ENCODE measurements at regions not wholly inside any gene's neighbourhood (a gene's known extent, or its start where the extent isn't known, plus 50 kb on each side); places are given as distances from the start of the nearest gene placed in this dataset.
"Not testable (repeated sequence)": the region's sequence is repeated elsewhere in the genome, so short reads cannot be mapped to it uniquely, and the experiment has no call there.

- no peak for DNase-seq
These were observed 151.5 kb upstream of the PDE1C start for GRCh38 chr7:32221736-32222135.

DNA sequence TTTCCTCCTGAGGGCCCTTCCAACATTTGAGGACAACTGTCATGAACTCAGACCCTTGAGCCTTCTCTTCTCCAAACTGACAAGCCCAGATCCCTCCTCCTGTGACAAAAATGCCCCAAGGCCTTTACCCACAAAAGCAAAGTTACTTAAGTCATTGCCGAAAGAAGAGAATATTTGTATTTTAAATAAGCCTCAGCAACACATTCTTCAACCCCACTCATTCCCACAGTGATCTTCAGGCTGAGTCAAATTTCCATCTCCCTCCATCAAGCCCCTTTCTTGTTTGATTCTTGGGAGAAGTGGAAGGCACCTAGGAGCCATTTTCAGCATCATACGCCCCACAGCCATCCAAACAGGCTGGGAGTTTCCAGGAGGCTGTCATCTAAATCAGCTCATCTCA is 150.8 kb upstream of the PDE1C start:
- no peak for DNase-seq

GRCh38 chr7:32219831-32220230 is 149.6 kb upstream of the PDE1C start:
- DNase-seq = not testable (repeated sequence)

- no peak for DNase-seq
These were observed 149.2 kb upstream of the PDE1C start for GRCh38 chr7:32219416-32219815.

DNA sequence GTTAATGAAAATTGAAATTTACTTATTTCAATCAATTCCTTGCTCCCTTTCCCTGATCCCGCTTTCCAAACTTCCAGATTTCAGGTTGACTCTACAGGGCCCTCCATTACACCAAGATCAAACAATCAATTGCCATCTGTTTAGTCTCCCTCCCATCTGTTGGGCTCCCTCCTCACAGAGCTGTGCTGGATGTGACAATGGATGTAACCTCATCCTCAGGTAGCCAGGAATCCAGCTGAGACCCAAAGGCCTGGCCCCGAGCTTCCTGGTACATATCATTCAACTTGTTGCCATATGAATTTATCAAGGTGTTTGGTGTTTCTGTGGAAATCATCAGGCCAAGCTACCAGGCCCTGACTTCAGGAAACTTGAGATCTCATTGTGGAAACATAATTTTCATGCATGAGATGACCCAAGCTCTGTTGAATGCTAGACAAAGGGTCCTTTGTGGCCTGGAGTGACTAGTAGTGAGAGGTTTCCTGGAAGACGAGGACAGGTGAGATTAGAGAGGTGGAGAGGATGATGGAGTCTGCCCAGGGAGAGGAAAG is 148.6 kb upstream of the PDE1C start:
- no peak for DNase-seq

- no peak for DNase-seq
These were observed 147.9 kb upstream of the PDE1C start for GRCh38 chr7:32218154-32218467.

GRCh38 chr7:32217341-32218153 is 147.3 kb upstream of the PDE1C start:
- no peak for DNase-seq

DNA sequence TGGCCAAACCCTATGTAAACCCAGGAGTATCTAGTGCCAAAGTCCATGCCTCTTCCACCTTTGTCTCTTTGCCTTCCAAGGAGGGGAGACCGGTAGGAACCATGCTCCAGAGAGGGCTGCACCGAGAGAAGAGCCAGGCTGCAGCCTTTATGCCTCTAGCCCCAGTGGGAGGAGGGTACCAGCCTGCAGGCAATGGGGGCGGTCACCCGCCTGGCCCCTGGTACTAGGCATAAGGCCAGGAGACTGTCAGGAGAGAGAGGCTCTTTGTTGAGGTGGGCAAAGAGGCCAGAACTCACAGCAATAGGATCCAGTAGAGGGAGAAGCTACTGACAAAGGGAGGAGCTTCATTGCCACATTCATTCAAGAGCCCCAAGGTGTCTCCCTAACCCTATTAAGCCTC is 146.6 kb upstream of the PDE1C start:
- no peak for DNase-seq

- no peak for DNase-seq
These were observed 145.5 kb upstream of the PDE1C start for GRCh38 chr7:32215697-32216096.

DNA sequence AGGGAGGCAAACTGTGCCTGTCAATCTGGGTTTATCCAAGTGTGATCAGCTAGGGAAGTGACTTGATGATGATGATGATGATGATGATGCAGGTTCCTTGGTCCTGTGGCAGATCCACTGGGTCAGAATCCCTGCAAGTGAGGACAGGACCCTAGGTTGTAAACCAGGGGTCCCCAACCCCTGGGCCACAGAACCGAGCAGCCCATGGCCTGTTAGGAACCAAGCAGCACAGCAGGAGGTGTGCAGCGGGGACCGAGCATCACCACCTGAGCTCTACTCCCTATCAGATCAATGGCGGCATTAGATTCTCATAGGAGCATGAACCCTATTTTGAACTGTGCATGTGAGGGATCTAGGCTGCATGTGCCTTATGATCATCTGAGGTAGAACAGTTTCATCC is 144.7 kb upstream of the PDE1C start:
- no peak for DNase-seq

GRCh38 chr7:32212321-32212720 is 142.1 kb upstream of the PDE1C start:
- DNase-seq = no peak

GRCh38 chr7:32206987-32207386 is 136.8 kb upstream of the PDE1C start:
- DNase-seq = no peak

DNA sequence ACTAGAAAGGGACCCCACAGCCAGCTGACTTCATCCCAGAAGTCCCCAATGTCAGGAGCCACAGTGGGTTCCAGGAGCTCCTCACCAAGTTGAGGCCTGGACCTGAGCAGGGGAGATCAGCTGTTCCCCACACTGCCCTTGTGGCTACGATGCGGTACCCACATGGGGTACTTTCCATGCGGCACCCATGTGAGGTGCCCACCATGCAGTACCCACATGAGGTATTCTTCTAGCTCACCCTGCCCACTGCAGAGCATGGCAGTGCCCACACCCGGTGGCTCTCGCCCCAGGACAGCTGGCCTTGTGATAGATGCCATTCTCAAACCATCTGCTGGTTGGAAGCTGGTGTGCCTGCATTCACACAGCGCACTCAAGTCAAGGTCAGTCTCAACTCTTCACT is 136.3 kb upstream of the PDE1C start:
- no peak for DNase-seq

- not testable (repeated sequence) for DNase-seq
These were observed 135.2 kb upstream of the PDE1C start for GRCh38 chr7:32205298-32205824.

DNA sequence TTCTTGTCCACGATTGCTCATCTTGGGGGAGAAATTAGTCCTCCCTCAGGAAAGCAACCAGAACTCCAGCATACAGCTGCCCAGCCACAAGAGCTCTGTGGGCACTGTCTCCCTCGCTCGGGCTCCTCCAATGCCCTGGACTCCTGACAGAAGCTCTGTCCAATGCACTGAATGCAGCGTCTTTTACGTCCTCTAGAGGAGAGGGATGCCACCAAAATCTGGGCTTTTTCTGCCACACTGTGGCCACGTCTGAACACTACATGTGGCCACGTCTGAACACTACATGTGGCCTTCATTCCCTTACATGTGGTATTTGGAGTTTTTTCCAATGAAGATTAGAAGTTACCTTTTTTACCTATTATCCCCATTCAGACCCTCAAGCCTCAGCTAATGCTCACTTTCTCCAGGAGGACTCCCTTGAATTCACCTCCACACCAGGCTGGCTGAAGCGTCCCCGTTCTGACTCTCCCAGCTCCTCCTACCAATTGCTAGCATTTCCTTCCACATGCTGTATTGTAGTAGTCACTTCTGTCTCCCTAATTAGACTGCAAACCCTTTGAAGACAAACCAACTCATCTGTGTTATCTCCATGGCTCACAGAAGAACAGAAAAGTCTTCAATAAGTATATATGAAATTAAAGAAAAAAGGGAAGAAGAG is 134.3 kb upstream of the PDE1C start:
- no peak for DNase-seq

DNA sequence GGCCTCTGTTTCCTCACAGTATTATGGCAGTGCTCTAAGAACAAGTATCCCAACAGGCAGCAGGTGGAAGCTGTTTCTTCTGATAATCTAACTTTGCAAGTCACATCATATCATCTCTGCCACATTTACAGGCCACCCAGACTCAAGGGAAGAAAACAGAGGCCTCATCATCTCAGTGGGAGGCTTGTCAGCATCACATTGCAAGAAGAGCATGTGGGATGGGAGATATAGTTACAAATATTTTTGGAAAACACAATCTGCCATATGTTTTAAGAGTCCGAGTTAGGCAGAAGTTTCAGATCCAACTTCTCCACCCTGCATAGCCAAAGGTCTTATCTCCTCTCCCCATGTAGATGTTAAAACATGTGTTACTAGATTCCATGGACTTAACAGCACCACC is 130.4 kb upstream of the PDE1C start:
- no peak for DNase-seq

DNA sequence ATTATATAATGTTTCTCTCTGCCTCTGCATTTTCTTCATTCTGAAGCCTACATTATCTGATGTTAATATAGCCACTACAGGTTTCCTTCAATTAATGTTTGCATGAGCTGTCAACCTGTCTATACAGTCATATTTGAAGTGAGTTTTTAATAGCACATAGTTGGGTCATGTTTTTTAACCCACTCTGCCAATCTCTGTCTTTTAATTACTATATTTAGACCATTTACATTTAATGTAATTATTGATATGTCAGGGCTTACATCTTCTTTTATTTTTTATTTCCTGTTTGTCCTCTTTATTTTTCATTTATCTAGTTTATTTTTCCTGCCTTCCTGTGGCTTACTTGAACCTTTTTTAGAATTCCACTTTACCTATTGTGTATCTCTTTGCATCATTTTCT is 124.3 kb upstream of the PDE1C start:
- no peak for DNase-seq

DNA sequence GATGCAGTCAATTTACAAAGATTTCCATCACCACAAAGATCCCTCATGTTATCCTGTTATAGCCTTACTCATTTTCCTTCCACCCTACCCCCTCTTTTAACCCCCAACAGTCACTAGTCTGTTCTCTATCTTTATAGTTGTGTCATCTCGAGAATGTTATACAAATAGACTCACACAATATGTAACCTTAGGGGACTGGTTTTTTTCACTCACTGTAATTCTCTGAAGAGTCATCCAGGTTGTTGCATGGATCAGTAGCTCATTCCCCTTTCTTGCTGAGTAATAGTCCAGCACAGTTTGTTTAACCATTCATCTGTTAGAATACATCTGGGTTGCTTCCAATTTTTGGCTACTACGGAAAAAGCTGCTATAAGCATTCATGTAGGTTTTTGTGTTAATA is 121.1 kb upstream of the PDE1C start:
- DNase-seq = no peak

GRCh38 chr7:32179567-32179966 is 109.4 kb upstream of the PDE1C start:
- no peak for DNase-seq

DNA sequence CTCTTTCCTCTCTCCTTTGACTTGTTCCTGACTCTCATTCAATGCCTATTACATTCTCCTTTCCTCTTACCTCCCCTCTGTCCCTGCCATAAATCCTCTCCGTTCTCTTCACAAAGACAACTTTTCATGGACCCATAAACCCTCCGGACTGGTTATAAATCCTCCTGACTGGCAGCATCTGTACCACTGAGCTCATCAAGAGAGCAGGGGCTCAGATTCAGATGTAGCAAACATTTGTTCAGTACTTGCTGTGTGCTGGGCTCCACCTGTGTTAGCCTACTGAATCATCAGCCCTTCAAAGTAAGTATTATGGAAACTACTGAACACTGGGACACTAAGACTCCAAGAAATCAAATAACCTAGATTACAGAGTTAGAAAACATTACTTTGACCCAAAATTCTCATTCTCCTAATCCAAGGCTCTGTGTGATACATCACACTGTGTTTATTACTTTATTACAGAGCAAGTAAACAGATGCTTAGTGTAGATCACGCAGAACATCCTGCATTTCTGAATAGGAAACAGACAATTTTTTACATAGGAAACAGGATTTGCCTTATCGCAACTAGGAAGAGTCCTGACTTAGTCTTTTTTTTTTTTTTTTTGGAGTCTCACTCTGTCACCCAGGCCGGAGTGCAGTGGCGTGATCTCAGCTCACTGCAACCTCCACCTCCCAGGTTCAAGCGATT is 108.6 kb upstream of the PDE1C start:
- DNase-seq = no peak

GRCh38 chr7:32177232-32177631 is 107.0 kb upstream of the PDE1C start:
- no peak for DNase-seq

- DNase-seq = no peak
These were observed 104.9 kb upstream of the PDE1C start for GRCh38 chr7:32175099-32175498.

GRCh38 chr7:32171248-32171647 is 101.0 kb upstream of the PDE1C start:
- DNase-seq = no peak

DNA sequence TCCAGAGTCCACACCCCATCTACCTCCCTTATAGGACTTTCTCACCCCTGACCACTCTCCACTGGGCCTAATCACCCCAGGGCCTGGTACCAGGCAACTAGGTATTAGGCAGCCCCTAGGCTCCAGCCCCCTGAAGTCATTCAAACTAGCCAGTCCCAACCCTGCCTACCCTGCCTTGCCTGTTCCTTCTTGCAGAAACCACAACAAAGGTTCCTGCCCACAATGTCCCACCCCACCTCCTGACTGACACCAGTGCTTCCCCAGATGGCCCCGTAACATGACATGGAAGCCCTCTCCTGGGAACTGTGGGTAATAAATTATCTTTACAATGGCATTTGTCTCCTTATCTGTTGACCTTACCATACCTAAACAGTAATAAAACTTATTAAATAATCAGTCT is 100.6 kb upstream of the PDE1C start:
- DNase-seq = no peak
